Stimulated activated CD4-positive, alpha-beta T cell treated with anti-CD3 and anti-CD28 coated beads, Interleukin-12 subunit alpha, Interleukin-12 subunit beta, amount 100 ng/mL, for 24 hours (primary cell): ENCODE measurements at regions not wholly inside any gene's neighbourhood (a gene's known extent, or its start where the extent isn't known, plus 50 kb on each side); places are given as distances from the start of the nearest gene placed in this dataset.
"Not testable (repeated sequence)": the region's sequence is repeated elsewhere in the genome, so short reads cannot be mapped to it uniquely, and the experiment has no call there.

Source experiments
- DNase-seq, 2 experiments: peaks; one replicate each; pipeline ENCODE4 v3.0.0-alpha.2; 2020; ENCODE audit warnings: low read depth in 2 of 2

DNA sequence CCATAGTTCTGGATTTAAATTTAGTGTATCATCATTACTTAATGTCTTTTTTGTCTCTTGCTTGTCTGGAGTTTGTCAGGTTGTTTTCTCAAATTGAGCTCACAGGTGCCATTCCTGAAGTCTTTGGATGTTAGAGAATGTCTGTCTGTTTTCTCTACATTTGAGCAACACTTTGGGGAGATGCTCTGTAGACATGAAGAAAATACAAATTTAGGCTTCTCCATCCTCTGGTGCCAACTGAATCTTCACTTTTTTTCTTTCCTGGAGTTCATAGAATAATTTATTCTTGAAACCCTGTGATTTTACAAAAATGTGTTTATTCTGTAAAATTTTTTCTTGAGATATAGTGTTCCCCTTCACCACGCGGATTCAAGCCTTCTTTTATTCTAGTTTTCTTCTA is 256.4 kb upstream of the HDAC4 start:
- no peak for DNase-seq

- no peak for DNase-seq
Observed at GRCh38 chr2:239654266-239654665, 253.4 kb upstream of the HDAC4 start.

DNA sequence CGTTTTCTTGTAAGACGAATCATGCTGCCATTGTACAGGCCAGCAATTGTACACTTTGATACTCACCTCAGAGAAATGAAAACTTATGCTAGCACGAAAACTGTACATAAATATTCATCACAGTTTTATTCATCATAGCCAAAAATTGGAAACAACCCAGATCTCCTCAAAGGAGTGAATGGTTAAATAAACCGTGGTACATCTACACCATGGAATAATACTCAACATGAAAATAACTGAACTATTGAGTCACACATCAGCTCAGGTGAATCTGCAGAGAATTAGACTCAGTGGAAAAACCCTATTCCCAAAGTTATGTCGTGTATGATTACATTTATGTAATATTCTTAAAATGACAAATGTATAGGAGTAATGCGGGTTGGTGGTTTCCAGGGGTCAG is 251.0 kb upstream of the HDAC4 start:
- no peak for DNase-seq

- DNase-seq, result no peak
Observed at GRCh38 chr2:239650674-239651073, 249.9 kb upstream of the HDAC4 start.

GRCh38 chr2:239649309-239649708 is 248.5 kb upstream of the HDAC4 start:
- no peak for DNase-seq

- DNase-seq, result no peak
Observed at GRCh38 chr2:239648607-239649006, 247.8 kb upstream of the HDAC4 start.

DNA sequence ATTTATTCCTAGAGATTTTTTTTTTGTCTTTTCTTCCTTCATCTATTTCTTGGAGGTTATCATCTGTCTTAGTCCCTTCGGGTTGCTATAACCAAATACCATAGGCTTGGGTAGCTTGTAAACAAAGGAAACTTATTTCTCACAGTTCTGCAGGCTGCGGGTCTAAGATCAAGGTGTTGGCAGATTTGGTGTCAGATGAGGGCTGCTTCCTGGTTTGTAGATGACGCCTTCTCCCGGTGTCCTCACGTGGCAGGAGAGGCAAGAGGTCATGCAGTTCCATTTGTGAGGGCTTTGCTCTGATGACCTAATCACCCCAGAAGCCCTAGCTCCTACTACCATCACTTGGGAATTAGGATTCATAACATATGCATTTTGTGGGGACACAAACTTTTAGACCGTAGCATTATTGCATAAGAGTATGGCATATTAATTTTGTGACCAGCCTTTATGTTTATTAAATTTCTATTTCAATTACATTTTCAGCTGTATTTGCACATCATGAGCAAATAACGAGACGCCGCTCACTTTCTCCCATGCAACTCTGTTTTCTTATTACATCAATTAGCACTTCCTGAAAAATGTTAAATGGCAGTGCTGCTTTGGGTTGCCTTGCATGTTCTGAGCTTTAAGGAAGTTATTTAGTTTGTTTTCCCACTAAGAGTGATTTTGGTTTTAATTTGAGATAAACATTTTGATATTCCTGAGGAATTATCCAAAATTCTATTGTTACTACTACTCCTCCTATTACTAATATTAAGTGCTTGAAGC is 246.4 kb upstream of the HDAC4 start:
- DNase-seq, result no peak

- no peak for DNase-seq
Observed at GRCh38 chr2:239646184-239646583, 245.4 kb upstream of the HDAC4 start.

- DNase-seq, result not testable (repeated sequence)
Observed at GRCh38 chr2:239644594-239644993, 243.8 kb upstream of the HDAC4 start.

- DNase-seq, result no peak
Observed at GRCh38 chr2:239644011-239644410, 243.2 kb upstream of the HDAC4 start.

- DNase-seq, result no peak
Observed at GRCh38 chr2:239642406-239643004, 241.7 kb upstream of the HDAC4 start.

GRCh38 chr2:239641904-239642303 is 241.1 kb upstream of the HDAC4 start:
- not testable (repeated sequence) for DNase-seq

DNA sequence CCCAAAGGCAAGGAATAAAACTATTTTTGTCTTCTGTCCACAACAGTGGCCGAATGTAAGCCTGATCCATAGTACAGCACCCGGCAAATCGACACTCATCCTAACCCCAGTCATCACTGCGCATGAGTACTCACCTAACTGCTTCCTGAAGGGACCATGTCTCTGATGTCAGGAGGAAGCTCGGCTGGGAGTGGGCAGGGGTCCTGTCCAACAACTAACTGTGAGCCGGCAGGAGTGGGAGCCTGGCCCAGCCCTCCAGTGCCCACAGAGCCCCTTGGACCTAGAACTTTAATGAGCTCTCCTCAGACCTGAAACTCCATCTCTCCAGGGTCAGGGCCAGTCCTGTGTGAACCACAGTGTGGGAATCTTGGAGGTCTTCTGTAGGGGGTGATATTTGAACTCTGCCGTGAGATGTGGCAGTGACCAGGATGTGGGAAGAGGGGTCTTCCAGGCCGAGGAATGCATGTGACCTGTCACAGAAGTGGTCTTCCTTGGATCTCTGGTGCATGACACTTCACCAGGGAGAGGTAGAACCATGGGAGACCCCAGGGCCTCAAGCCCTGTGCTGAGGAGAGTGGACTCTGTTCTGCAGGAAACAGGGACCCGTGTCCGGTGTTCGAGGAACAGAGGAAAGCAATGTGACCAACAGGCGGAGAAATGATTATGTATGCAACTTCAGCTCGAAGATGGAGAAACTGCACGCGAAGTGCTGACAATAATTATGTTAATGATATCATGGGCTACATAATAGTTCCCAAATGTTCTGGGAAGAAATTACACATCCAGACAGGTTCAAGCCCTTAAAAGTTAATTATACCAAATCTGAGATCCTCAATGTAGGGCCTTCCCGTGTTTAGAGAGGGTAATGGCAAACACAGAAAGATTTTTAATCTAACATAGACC is 240.1 kb upstream of the HDAC4 start:
- DNase-seq, result no peak

DNA sequence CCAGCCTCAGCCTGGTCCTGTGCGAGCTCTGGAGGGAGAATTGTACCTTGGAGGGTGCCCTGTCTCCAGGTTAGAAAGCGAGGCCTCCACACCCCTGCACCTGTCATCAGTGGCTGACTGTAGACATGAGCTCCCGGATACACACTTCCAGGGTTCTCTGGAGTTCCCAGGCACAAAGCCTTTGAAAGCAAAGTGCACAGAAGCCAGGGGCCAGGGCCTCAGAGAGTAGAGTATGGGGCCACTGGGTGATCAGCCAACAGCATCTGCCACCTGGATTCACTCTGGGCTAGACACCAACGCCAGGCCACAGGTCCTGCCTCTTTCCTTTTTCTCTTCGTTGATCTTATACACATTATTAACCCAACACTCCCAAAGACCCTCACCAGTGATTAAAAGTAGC is 239.4 kb upstream of the HDAC4 start:
- DNase-seq, result no peak

DNA sequence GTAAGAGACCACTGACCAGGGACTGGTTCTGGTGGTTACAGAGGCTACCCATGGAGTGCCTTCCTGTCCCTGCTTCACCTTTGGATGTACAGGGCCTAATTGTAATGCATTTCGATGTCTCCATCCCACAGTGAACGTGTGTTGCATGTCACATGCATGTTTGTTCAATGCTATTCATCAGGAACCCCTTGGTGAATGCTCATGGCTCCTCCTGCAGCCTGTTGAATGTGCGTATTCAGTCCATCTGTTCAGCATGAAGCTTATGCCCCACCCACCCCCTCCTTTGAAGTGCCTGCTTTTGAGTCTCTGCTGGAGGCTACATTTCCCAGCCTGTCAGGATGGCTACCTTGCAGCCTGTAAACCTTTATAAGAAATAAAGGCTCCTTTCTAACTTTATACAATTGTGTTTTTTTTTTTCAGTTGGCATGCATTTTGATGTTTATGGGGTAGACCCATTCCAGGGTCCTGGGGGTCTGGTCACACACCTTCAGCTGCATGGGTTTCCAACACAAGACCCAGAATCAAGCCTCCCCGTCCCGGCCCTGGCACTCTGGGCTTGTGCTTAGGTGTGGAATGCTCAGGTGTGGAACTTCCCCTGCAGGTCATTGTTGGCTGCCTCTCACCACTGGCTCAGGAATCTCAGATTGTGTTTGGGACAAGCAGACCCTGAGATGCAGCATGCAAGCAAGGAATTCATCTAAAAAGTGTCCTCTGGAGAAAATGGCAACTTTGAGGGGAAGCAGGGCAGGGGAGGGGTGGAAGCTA is 238.8 kb upstream of the HDAC4 start:
- DNase-seq, result no peak

- no peak for DNase-seq
Observed at GRCh38 chr2:239638376-239638775, 237.6 kb upstream of the HDAC4 start.

GRCh38 chr2:239636808-239637207 is 236.0 kb upstream of the HDAC4 start:
- no peak for DNase-seq

DNA sequence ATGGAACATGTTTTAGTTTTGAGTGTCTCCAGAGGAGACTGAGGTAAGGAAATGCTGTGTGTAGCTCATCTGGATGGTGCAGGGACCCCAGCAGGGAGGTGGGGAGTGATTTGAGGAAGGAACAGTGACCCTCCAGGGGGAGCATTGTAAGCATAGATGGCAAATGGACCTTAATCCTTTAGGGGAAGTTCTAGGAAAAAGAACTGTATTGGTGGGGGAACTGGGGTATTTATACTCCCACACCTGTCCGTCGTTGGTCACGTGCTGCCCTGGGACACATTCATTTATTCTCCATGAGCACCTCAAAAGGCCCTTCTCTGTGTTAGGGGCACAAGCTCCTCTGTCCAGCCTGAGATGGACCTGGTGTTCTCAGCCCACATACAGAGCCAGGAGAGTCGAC is 233.9 kb upstream of the HDAC4 start:
- no peak for DNase-seq

DNA sequence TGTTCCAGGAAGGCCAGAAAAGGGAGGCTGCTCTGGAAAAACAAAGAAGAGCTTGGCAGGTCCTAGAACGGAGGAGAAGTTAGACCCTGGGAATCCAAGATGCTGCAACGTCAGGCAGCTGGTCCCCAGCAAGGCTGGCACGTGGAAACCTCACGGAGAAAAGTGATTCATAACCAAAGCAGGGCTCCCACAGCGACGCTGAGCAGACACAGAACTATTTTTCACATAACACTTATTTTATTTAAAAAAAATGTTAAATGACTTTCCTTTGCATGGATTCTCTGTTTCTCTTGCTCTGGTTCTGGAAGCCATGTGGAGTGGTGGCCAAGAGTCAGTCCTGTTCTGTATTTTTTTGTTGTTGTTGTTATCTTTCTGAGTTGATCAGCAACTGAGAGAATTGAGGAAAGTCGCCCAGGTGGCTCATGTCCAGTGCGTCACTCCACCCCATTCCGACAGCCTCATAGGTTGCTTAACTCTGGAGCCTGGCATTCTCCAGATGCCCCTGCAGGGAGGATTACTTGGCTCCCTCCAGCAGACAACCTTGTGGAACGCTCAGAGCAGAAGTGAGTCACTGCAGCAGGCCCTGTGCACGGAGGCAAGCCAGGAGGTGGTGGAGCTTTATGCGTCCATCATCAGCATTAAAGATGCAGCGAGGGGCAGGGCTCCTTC is 229.9 kb upstream of the HDAC4 start:
- DNase-seq, result no peak

DNA sequence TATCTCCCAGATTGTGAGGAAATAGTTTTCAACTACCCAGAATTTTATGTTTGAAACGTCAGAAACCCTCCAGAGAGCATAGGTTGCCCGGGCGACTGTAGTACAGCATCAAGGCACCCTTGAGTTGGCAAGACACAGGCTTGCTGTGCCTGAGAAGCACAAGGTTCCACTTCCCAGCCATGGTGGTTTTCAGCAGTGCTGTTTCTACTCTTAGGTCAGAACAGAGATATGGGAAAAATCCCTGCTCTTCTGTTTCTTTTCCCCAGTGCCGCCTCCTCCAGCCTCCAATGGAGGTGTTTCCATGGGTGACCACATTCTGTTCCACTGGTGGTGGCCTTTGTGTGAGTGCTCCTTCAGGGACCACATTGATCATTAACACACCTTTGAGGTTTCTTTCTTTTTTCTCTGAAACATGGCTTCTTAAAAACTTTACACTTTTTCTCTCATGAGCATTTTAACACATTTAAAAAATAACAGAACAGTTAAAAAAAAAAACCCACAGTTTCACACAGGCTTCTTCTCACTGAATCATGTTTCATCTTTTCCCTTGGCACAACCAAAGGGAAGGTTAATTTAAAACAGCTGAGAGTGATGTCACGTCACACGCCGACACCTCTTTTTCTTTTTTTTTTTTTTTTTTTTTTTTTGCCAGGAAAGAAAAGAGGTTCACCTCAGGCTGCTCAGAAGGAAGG is 229.3 kb upstream of the HDAC4 start:
- DNase-seq, result no peak
